IMR-90 (cell line): ENCODE measurements at regions not wholly inside any gene's neighbourhood (a gene's known extent, or its start where the extent isn't known, plus 50 kb on each side); places are given as distances from the start of the nearest gene placed in this dataset.

Source experiments
- ATAC-seq: fragments of 200-7000 bp; cut with Tn5 transposase; 2 replicates; pipeline ENCODE4 v1.9.1; 2020; ENCODE audit warnings: low read depth, mild to moderate bottlenecking, moderate library complexity
- BruUV-seq: library from RNA; stranded (reverse); fragments of 400-500 nt; replicated peaks from 2 replicates; lab custom pipeline; 2021; lab: Mats Ljungman, UMichigan
- CTCF ChIA-PET: fragments of 300-600 bp; formaldehyde crosslinking; extraction: SDS; loops from one replicate; lab custom pipeline; 2021; ENCODE audit warnings: antibody characterized with exemption; lab: Yijun Ruan, JAX
- POLR2A ChIA-PET: fragments of 300-600 bp; sonication (Branson Sonifier 250); formaldehyde crosslinking; loops from one replicate; lab custom pipeline; 2022; ENCODE audit warnings: antibody characterized with exemption; ENCODE audit not compliant: unreplicated experiment; lab: Charles Lee
- DNase-seq: peaks from one replicate; pipeline ENCODE4 v3.0.0; 2013
- H2AFZ ChIP-seq: replicated peaks from 2 replicates; pipeline ENCODE3; 2013; ENCODE audit warnings: low read length, mild to moderate bottlenecking; ENCODE audit not compliant: poor library complexity
- H2AK5ac ChIP-seq: 2 replicates; pipeline ENCODE4 v1.6.1; 2013; ENCODE audit warnings: low read depth, low read length, inconsistent platforms
- H2AK9ac ChIP-seq: replicated peaks from 2 replicates; pipeline ENCODE3; 2013; ENCODE audit warnings: mild to moderate bottlenecking, low read depth, low read length, moderate library complexity; ENCODE audit not compliant: poor library complexity
- H2BK120ac ChIP-seq: 2 replicates; pipeline ENCODE4 v1.6.1; 2013; ENCODE audit warnings: low read depth, low read length, inconsistent platforms
- H2BK15ac ChIP-seq: 3 replicates; pipeline ENCODE4 v1.6.1; 2013; ENCODE audit warnings: low read depth, low read length, inconsistent platforms
- H2BK20ac ChIP-seq: 2 replicates; pipeline ENCODE4 v1.6.1; 2013; ENCODE audit warnings: low read depth, mild to moderate bottlenecking, inconsistent platforms, low read length, moderate library complexity
- H2BK5ac ChIP-seq: 2 replicates; pipeline ENCODE4 v1.6.1; 2013; ENCODE audit warnings: mild to moderate bottlenecking, low read depth, low read length, inconsistent platforms; ENCODE audit not compliant: poor library complexity, severe bottlenecking
- H3K14ac ChIP-seq: replicated peaks from 2 replicates; pipeline ENCODE4 v1.6.1; 2013; ENCODE audit warnings: low read depth, low read length, inconsistent platforms
- H3K18ac ChIP-seq: 2 replicates; pipeline ENCODE4 v1.6.1; 2013; ENCODE audit warnings: low read depth, low read length, control low read depth
- H3K23ac ChIP-seq: 2 replicates; pipeline ENCODE4 v1.6.1; 2013; ENCODE audit warnings: low read depth, low read length, inconsistent platforms
- H3K27ac ChIP-seq: 2 replicates; pipeline ENCODE4 v1.5.1; 2013; ENCODE audit warnings: mild to moderate bottlenecking, control low read depth, low read length; ENCODE audit not compliant: insufficient read depth
- H3K27me3 ChIP-seq: 2 replicates; pipeline ENCODE4 v1.6.1; 2013; ENCODE audit warnings: low read length; ENCODE audit not compliant: control insufficient read depth, insufficient read depth
- H3K36me3 ChIP-seq: 2 replicates; pipeline ENCODE4 v1.6.1; 2013; ENCODE audit warnings: low read length, mixed read lengths; ENCODE audit not compliant: control insufficient read depth, insufficient read depth
- H3K4ac ChIP-seq: 2 replicates; pipeline ENCODE4 v1.6.1; 2013; ENCODE audit warnings: low read depth, low read length, inconsistent platforms
- H3K4me1 ChIP-seq: 2 replicates; pipeline ENCODE4 v1.6.1; 2013; ENCODE audit warnings: low read length, mixed read lengths; ENCODE audit not compliant: control insufficient read depth, insufficient read depth
- H3K4me2 ChIP-seq: 2 replicates; pipeline ENCODE4 v1.6.1; 2013; ENCODE audit warnings: low read depth, mild to moderate bottlenecking, control low read depth, low read length, moderate library complexity
- H3K4me3 ChIP-seq: 2 replicates; pipeline ENCODE4 v1.5.1; 2013; ENCODE audit warnings: low read depth, mild to moderate bottlenecking, control low read depth, low read length, moderate library complexity; ENCODE audit not compliant: insufficient read depth
- H3K56ac ChIP-seq: 2 replicates; pipeline ENCODE4 v1.6.1; 2013; ENCODE audit warnings: low read length, inconsistent platforms; ENCODE audit not compliant: insufficient read depth; ENCODE audit errors: extremely low read depth
- H3K79me1 ChIP-seq, 2 experiments: 2 replicates each; pipeline ENCODE4 v1.6.1; 2013; ENCODE audit warnings: low read length in 2 of 2, inconsistent platforms in 1 of 2, low read depth in 1 of 2
- H3K9ac ChIP-seq: 2 replicates; pipeline ENCODE4 v1.6.1; 2013; ENCODE audit warnings: low read depth, low read length, control low read depth
- H3K9me1 ChIP-seq: 2 replicates; pipeline ENCODE4 v1.6.1; 2013; ENCODE audit warnings: low read length, inconsistent platforms; ENCODE audit not compliant: insufficient read depth
- H3K9me3 ChIP-seq: 2 replicates; pipeline ENCODE4 v1.6.1; 2013; ENCODE audit warnings: low read length; ENCODE audit not compliant: control insufficient read depth, insufficient read depth
- H4K20me1 ChIP-seq: 2 replicates; pipeline ENCODE4 v1.6.1; 2013; ENCODE audit warnings: low read length, inconsistent platforms; ENCODE audit not compliant: insufficient read depth
- H4K5ac ChIP-seq: 2 replicates; pipeline ENCODE4 v1.6.1; 2013; ENCODE audit warnings: mild to moderate bottlenecking, low read depth, low read length, control low read depth
- H4K8ac ChIP-seq, 2 experiments: 2 replicates each; pipeline ENCODE4 v1.6.1; 2013; ENCODE audit warnings: low read depth in 2 of 2, low read length in 2 of 2, control low read depth in 1 of 2, inconsistent platforms in 1 of 2
- H4K91ac ChIP-seq: 2 replicates; pipeline ENCODE4 v1.6.1; 2013; ENCODE audit warnings: low read depth, low read length, inconsistent platforms; ENCODE audit not compliant: insufficient read depth
- BHLHE40 ChIP-seq: fragments of 150-350 bp; IDR thresholded peaks from 2 replicates; pipeline ENCODE4 v1.6.1; 2016; ENCODE audit warnings: mild to moderate bottlenecking, low read depth, low read length
- CEBPB ChIP-seq: IDR thresholded peaks from 2 replicates; pipeline ENCODE4 v1.6.1; 2012; ENCODE audit warnings: low read depth, low read length, improper control_type of control experiment
- CTCF ChIP-seq: conservative IDR thresholded peaks from 2 replicates; pipeline ENCODE4 v1.5.1; 2012; ENCODE audit warnings: mild to moderate bottlenecking, low read depth, low read length, improper control_type of control experiment
- ELK1 ChIP-seq: fragments of 150-350 bp; IDR thresholded peaks from 2 replicates; pipeline ENCODE4 v1.6.1; 2016; ENCODE audit warnings: low read depth, mild to moderate bottlenecking, low read length, moderate library complexity, borderline replicate concordance
- FOS ChIP-seq: fragments of 150-350 bp; IDR thresholded peaks from 2 replicates; pipeline ENCODE4 v1.6.1; 2016; ENCODE audit warnings: low read depth, low read length
- MAFK ChIP-seq: IDR thresholded peaks from 2 replicates; pipeline ENCODE4 v1.6.1; 2012; ENCODE audit warnings: low read depth, low read length, improper control_type of control experiment
- MAZ ChIP-seq: IDR thresholded peaks from 2 replicates; pipeline ENCODE4 v1.6.1; 2012; ENCODE audit warnings: low read depth, mild to moderate bottlenecking, low read length, improper control_type of control experiment, moderate library complexity, borderline replicate concordance
- MXI1 ChIP-seq: IDR thresholded peaks from 2 replicates; pipeline ENCODE4 v1.6.1; 2012; ENCODE audit warnings: low read depth, mild to moderate bottlenecking, low read length, moderate library complexity, borderline replicate concordance
- NFE2L2 ChIP-seq: fragments of 150-350 bp; IDR thresholded peaks from 2 replicates; pipeline ENCODE4 v1.6.1; 2016; ENCODE audit warnings: low read depth, mild to moderate bottlenecking, low read length
- POLR2A ChIP-seq: IDR thresholded peaks from 2 replicates; pipeline ENCODE4 v1.6.1; 2012; ENCODE audit warnings: mild to moderate bottlenecking, low read depth, low read length
- RAD21 ChIP-seq: IDR thresholded peaks from 2 replicates; pipeline ENCODE4 v1.6.1; 2012; ENCODE audit warnings: low read length, improper control_type of control experiment
- RCOR1 ChIP-seq: IDR thresholded peaks from 2 replicates; pipeline ENCODE4 v1.6.1; 2012; ENCODE audit warnings: mild to moderate bottlenecking, low read length, improper control_type of control experiment; ENCODE audit not compliant: insufficient replicate concordance
- RFX5 ChIP-seq: IDR thresholded peaks from 2 replicates; pipeline ENCODE4 v1.8.0; 2012; ENCODE audit warnings: low read depth, mild to moderate bottlenecking, low read length, moderate library complexity
- SMC3 ChIP-seq: fragments of 150-350 bp; IDR thresholded peaks from 2 replicates; pipeline ENCODE4 v1.6.1; 2016; ENCODE audit warnings: low read depth, mild to moderate bottlenecking, antibody characterized with exemption, low read length, moderate library complexity
- USF2 ChIP-seq: fragments of 150-350 bp; IDR thresholded peaks from 2 replicates; pipeline ENCODE4 v1.6.1; 2017; ENCODE audit warnings: mild to moderate bottlenecking, antibody characterized with exemption, low read length, low read depth
- WGBS, 2 experiments: methylation state at CpG; one replicate each; pipeline versions ENCODE4 v1.1.5 to v1.1.7; 2013; ENCODE audit warnings: missing lambda C conversion rate in 2 of 2; ENCODE audit not compliant: insufficient read length in 1 of 2; ENCODE audit errors: extremely low coverage in 2 of 2; 5-methylcytosine and 5-hydroxymethylcytosine counted together
- dilution Hi-C: fragments of 300-500 bp; cut with HindIII; formaldehyde crosslinking; loops from one replicate; pipeline ENCODE4 v1.14.3; 2018; ENCODE audit warnings: low sequenced_read_pairs; ENCODE audit not compliant: unreplicated experiment
- in situ Hi-C: fragments of 300-500 bp; cut with MboI; formaldehyde crosslinking; loops from 3 replicates; pipeline ENCODE4 v1.14.3; 2019; ENCODE audit warnings: low sequenced_read_pairs, inconsistent platforms, mixed read lengths
- intact Hi-C: fragments of 100-400 bp; cut with micrococcal nuclease; formaldehyde crosslinking; loops from 2 replicates; pipeline ENCODE4 v1.10.0; 2022

- H3K23ac ChIP-seq = no peak overlapping the region
- no peak overlapping the region for H3K9ac ChIP-seq
- H2BK5ac ChIP-seq = no peak overlapping the region
- H3K4me2 ChIP-seq = no peak overlapping the region
- no peaks in the 10 kb centered on the region for H3K4me1 ChIP-seq
- BruUV-seq = no TSS peak
- ChIA-PET POLR2A (no interaction called here), CTCF (no interaction called here)
- H3K14ac ChIP-seq = no peak overlapping the region
- H3K9me3 ChIP-seq = no peaks in the 10 kb centered on the region
- no CpG with 5 or more reads among the region's 3 CpGs for WGBS, 2 experiments
- no peak for TF ChIP-seq RAD21
- TF ChIP-seq FOS = no peak
- no peak for TF ChIP-seq SMC3
- TF ChIP-seq RFX5 = no peak
- TF ChIP-seq BHLHE40 = no peak
- TF ChIP-seq USF2 = no peak
- TF ChIP-seq NFE2L2 = no peak
- no peak for TF ChIP-seq ELK1
- TF ChIP-seq RCOR1 = no peak
- no peak for TF ChIP-seq CEBPB
- no peak for TF ChIP-seq CTCF
- TF ChIP-seq MAFK = no peak
- TF ChIP-seq MAZ = no peak
- TF ChIP-seq MXI1 = no peak
- TF ChIP-seq POLR2A = no peak
- intact Hi-C loops (no loop called here), dilution Hi-C loops (no loop called here), in situ Hi-C loops (no loop called here)
- H3K79me1 ChIP-seq = no peaks in the 10 kb centered on the region
- H4K91ac ChIP-seq = no peak overlapping the region
- H4K8ac ChIP-seq = no peak overlapping the region
- H2AFZ ChIP-seq = no peak overlapping the region
- no peak overlapping the region for H3K27ac ChIP-seq
- H2BK15ac ChIP-seq = no peak overlapping the region
- H3K36me3 ChIP-seq = no peaks in the 10 kb centered on the region
- no peak overlapping the region for H2BK120ac ChIP-seq
- no peak overlapping the region for H3K56ac ChIP-seq
- no peaks in the 10 kb centered on the region for H4K20me1 ChIP-seq
- no peak for ATAC-seq
- H3K27me3 ChIP-seq = peaks cover 16% of the 10 kb centered on the region
- no peak overlapping the region for H2BK20ac ChIP-seq
- no peak overlapping the region for H4K5ac ChIP-seq
- H3K9me1 ChIP-seq = no peaks in the 10 kb centered on the region
- no peak overlapping the region for H2AK9ac ChIP-seq
- DNase-seq = no peak
- no peak overlapping the region for H2AK5ac ChIP-seq
- H3K4ac ChIP-seq = no peak overlapping the region
- H3K18ac ChIP-seq = no peak overlapping the region
- no peak overlapping the region for H3K4me3 ChIP-seq
These were observed 55.4 kb upstream of the KLF14 start for GRCh38 chr7:130789436-130789835.
